OCI-LY7 (cell line): ENCODE measurements at regions not wholly inside any gene's neighbourhood (a gene's known extent, or its start where the extent isn't known, plus 50 kb on each side); places are given as distances from the start of the nearest gene placed in this dataset.

Experiments
- BruUV-seq: library from RNA; stranded (reverse); fragments of 400-500 nt; replicated peaks from 2 replicates; lab custom pipeline; 2021; lab: Mats Ljungman, UMichigan
- CTCF ChIA-PET: fragments of 300-600 bp; sonication (Branson Sonifier 250); formaldehyde crosslinking; loops from one replicate; lab custom pipeline; 2022; ENCODE audit warnings: antibody characterized with exemption; ENCODE audit not compliant: unreplicated experiment; lab: Charles Lee
- POLR2A ChIA-PET: fragments of 300-600 bp; sonication (Branson Sonifier 250); formaldehyde crosslinking; loops from one replicate; lab custom pipeline; 2022; ENCODE audit warnings: antibody characterized with exemption; lab: Charles Lee
- DNase-seq: peaks from one replicate; pipeline ENCODE4 v3.0.0-alpha.2; 2015; ENCODE audit warnings: low spot score
- H2AFZ ChIP-seq: fragments of 200-600 bp; sonication (generic), shearing (Covaris generic); 2 replicates; pipeline ENCODE4 v1.6.1; 2014; ENCODE audit warnings: mild to moderate bottlenecking, antibody characterized with exemption, low read length, moderate library complexity
- H3K27ac ChIP-seq: fragments of 200-600 bp; sonication (generic); 2 replicates; pipeline ENCODE4 v1.5.1; 2014; ENCODE audit warnings: mixed run types, low read depth, mild to moderate bottlenecking, moderate library complexity, low read length, inconsistent platforms; ENCODE audit not compliant: poor library complexity, severe bottlenecking
- H3K36me3 ChIP-seq: fragments of 200-600 bp; sonication (generic); 2 replicates; pipeline ENCODE4 v1.6.1; 2014; ENCODE audit warnings: mild to moderate bottlenecking, antibody characterized with exemption, low read length, moderate library complexity, mixed read lengths; ENCODE audit not compliant: insufficient read depth
- H3K4me1 ChIP-seq: fragments of 200-600 bp; sonication (generic); 2 replicates; pipeline ENCODE4 v1.5.1; 2014; ENCODE audit warnings: mild to moderate bottlenecking, low read length; ENCODE audit not compliant: insufficient read depth, poor library complexity, severe bottlenecking
- H3K4me2 ChIP-seq: fragments of 200-600 bp; sonication (generic); 2 replicates; pipeline ENCODE4 v1.6.1; 2014; ENCODE audit warnings: mild to moderate bottlenecking, low read length
- H3K4me3 ChIP-seq: fragments of 200-600 bp; sonication (generic); 2 replicates; pipeline ENCODE4 v1.5.1; 2014; ENCODE audit warnings: mild to moderate bottlenecking, low read depth, low read length; ENCODE audit not compliant: poor library complexity, severe bottlenecking
- H3K79me2 ChIP-seq: fragments of 200-600 bp; sonication (generic); 2 replicates; pipeline ENCODE4 v1.6.1; 2016; ENCODE audit warnings: low read depth, mild to moderate bottlenecking, low read length, moderate library complexity, mixed read lengths; ENCODE audit not compliant: insufficient read depth
- H3K9me2 ChIP-seq: fragments of 200-600 bp; sonication (generic); 2 replicates; pipeline ENCODE4 v1.6.1; 2016; ENCODE audit warnings: mild to moderate bottlenecking, low read length, mixed read lengths; ENCODE audit not compliant: insufficient read depth
- H3K9me3 ChIP-seq: fragments of 200-600 bp; sonication (generic); 2 replicates; pipeline ENCODE4 v1.6.1; 2014; ENCODE audit warnings: mild to moderate bottlenecking, mixed run types, low read length, mixed read lengths
- H4K20me1 ChIP-seq: fragments of 200-600 bp; sonication (generic); 2 replicates; pipeline ENCODE4 v1.6.1; 2014; ENCODE audit warnings: mild to moderate bottlenecking, antibody characterized with exemption, low read length, moderate library complexity, mixed read lengths; ENCODE audit not compliant: insufficient read depth
- CTCF ChIP-seq: fragments of 200-600 bp; sonication (generic); conservative IDR thresholded peaks from 2 replicates; pipeline ENCODE4 v1.5.1; 2014; ENCODE audit warnings: mild to moderate bottlenecking, antibody characterized with exemption, low read length, moderate library complexity, mixed read lengths
- EZH2phosphoT487 ChIP-seq: fragments of 200-600 bp; sonication (generic); IDR thresholded peaks from 2 replicates; pipeline ENCODE4 v1.6.1; 2018; ENCODE audit warnings: low read depth, borderline replicate concordance, mild to moderate bottlenecking, mixed run types, antibody characterized with exemption, low read length, moderate library complexity, mixed read lengths
- intact Hi-C: fragments of 100-400 bp; cut with micrococcal nuclease; formaldehyde crosslinking; loops from one replicate; pipeline ENCODE4 v1.10.0; 2022; ENCODE audit not compliant: unreplicated experiment

DNA sequence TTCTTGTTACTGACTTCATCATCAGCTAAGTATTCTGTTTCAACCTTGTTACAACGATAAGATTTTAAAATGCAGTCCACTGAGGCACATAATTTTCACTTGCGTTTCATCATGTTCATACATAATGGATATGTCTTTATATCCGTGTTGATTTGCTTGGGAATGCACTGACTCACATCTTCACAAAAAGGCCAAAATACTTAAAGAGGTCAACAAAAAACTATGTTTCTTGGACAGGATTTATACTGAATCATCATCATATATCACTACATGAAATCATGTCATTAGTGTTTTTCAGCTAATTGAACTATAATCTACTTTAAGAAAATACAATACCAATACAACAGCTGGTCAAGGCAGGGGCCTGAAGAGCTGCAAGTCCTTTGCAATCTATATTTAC, 324.5 kb upstream of the KLF6 start:
- no peak overlapping the region for H3K4me2 ChIP-seq
- H2AFZ ChIP-seq: no peak overlapping the region
- DNase-seq: no peak
- no peaks in the 10 kb centered on the region for H3K36me3 ChIP-seq
- CTCF ChIA-PET: no interaction called here
- intact Hi-C loops: no loop called here
- H4K20me1 ChIP-seq: no peaks in the 10 kb centered on the region
- H3K9me2 ChIP-seq: no peaks in the 10 kb centered on the region
- TF ChIP-seq CTCF: no peak
- no peak for TF ChIP-seq EZH2phosphoT487
- no peaks in the 10 kb centered on the region for H3K79me2 ChIP-seq
- H3K27ac ChIP-seq: no peak overlapping the region
- H3K9me3 ChIP-seq: no peaks in the 10 kb centered on the region
- no TSS peak for BruUV-seq
- POLR2A ChIA-PET: no interaction called here
- peaks cover 6% of the 10 kb centered on the region for H3K4me1 ChIP-seq
- H3K4me3 ChIP-seq: no peak overlapping the region

DNA sequence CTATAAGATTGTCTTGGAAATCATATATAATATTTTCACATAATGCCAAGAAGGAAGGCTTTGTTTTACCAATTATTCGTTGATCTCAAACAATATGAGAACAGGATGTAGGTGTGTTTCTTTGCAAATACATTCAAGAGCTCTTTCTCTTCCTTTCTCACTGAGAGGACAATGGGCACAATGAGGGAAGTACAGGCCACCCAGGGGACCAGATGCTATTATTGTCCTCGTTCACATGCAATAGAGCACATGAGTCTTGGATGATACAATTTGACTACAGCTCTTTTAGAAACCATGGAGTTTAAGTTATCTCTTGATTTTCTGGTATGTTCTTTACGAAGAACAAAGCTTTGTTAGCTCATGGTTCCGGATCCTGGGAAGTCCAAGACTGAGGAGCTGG, 323.7 kb upstream of the KLF6 start:
- no peaks in the 10 kb centered on the region for H4K20me1 ChIP-seq
- CTCF ChIA-PET: no interaction called here
- H3K36me3 ChIP-seq: no peaks in the 10 kb centered on the region
- H3K27ac ChIP-seq: no peak overlapping the region
- H3K79me2 ChIP-seq: no peaks in the 10 kb centered on the region
- H3K4me3 ChIP-seq: no peak overlapping the region
- peaks cover 6% of the 10 kb centered on the region for H3K4me1 ChIP-seq
- no peaks in the 10 kb centered on the region for H3K9me2 ChIP-seq
- POLR2A ChIA-PET: no interaction called here
- DNase-seq: peak; percentile 37
- no peaks in the 10 kb centered on the region for H3K9me3 ChIP-seq
- no TSS peak for BruUV-seq
- TF ChIP-seq CTCF (no peak), EZH2phosphoT487 (no peak)
- peak overlapping the region; percentile 22; the same call in 1 of the 2 replicates for H3K4me2 ChIP-seq
- H2AFZ ChIP-seq: no peak overlapping the region
- intact Hi-C loops: no loop called here

GRCh38 chr10:4107285-4107851, 322.4 kb upstream of the KLF6 start:
- POLR2A ChIA-PET: interaction anchor here (0.6 kb wide), 1 partner anchor 183 kb away, joined by 3 read pairs; no protein-coding TSS in a partner anchor

More at GRCh38 chr10:4107285-4107851, 322.4 kb upstream of the KLF6 start:
- no peaks in the 10 kb centered on the region for H4K20me1 ChIP-seq
- no peaks in the 10 kb centered on the region for H3K36me3 ChIP-seq
- DNase-seq: no peak
- H3K9me3 ChIP-seq: no peaks in the 10 kb centered on the region
- BruUV-seq: no TSS peak
- no peak for TF ChIP-seq EZH2phosphoT487
- TF ChIP-seq CTCF: no peak
- no peak overlapping the region for H3K4me2 ChIP-seq
- intact Hi-C loops: no loop called here
- H3K79me2 ChIP-seq: no peaks in the 10 kb centered on the region
- H3K9me2 ChIP-seq: no peaks in the 10 kb centered on the region
- no peak overlapping the region for H2AFZ ChIP-seq
- H3K4me1 ChIP-seq: peaks cover 6% of the 10 kb centered on the region
- no peak overlapping the region for H3K4me3 ChIP-seq
- no peak overlapping the region for H3K27ac ChIP-seq
- CTCF ChIA-PET: no interaction called here
